GM18907 (cell line): ENCODE measurements at regions not wholly inside any gene's neighbourhood (a gene's known extent, or its start where the extent isn't known, plus 50 kb on each side); places are given as distances from the start of the nearest gene placed in this dataset.

ENCODE experiments used
- ATAC-seq: cut with Tn5 transposase; IDR thresholded peaks from one replicate; pipeline ENCODE4 v1.9.1; 2021; ENCODE audit warnings: mild to moderate bottlenecking, moderate library complexity; ENCODE audit not compliant: unreplicated experiment

- ATAC-seq = no peak
These were observed 1121.7 kb upstream of the PRMT6 start for GRCh38 chr1:105934806-105935205.

- ATAC-seq = no peak
These were observed 1091.6 kb upstream of the PRMT6 start for GRCh38 chr1:105964879-105965278.

- ATAC-seq = no peak
These were observed 1059.0 kb upstream of the PRMT6 start for GRCh38 chr1:105997516-105997915.

- no peak for ATAC-seq
These were observed 1034.1 kb upstream of the PRMT6 start for GRCh38 chr1:106022312-106022902.

GRCh38 chr1:106027871-106028270 is 1028.6 kb upstream of the PRMT6 start:
- ATAC-seq = no peak

GRCh38 chr1:106037526-106037925 is 1018.9 kb upstream of the PRMT6 start:
- ATAC-seq = no peak

- ATAC-seq = no peak
These were observed 1018.2 kb upstream of the PRMT6 start for GRCh38 chr1:106038260-106038659.

- ATAC-seq = no peak
These were observed 1012.5 kb upstream of the PRMT6 start for GRCh38 chr1:106043971-106044370.

GRCh38 chr1:106047210-106047609 is 1009.3 kb upstream of the PRMT6 start:
- no peak for ATAC-seq

GRCh38 chr1:106049595-106049994 is 1006.9 kb upstream of the PRMT6 start:
- ATAC-seq = no peak

- no peak for ATAC-seq
These were observed 1000.6 kb upstream of the PRMT6 start for GRCh38 chr1:106055855-106056254.

GRCh38 chr1:106061586-106062495 is 994.6 kb upstream of the PRMT6 start:
- ATAC-seq = no peak

- ATAC-seq = no peak
These were observed 993.0 kb upstream of the PRMT6 start for GRCh38 chr1:106063510-106063909.

- peak; percentile 83 for ATAC-seq
These were observed 983.4 kb upstream of the PRMT6 start for GRCh38 chr1:106072909-106073600.

GRCh38 chr1:106080608-106081325 is 975.7 kb upstream of the PRMT6 start:
- ATAC-seq = no peak

GRCh38 chr1:106111044-106111443 is 945.4 kb upstream of the PRMT6 start:
- no peak for ATAC-seq

- no peak for ATAC-seq
These were observed 942.6 kb upstream of the PRMT6 start for GRCh38 chr1:106113851-106114250.

GRCh38 chr1:106120789-106121188 is 935.7 kb upstream of the PRMT6 start:
- no peak for ATAC-seq

GRCh38 chr1:106121728-106122127 is 934.7 kb upstream of the PRMT6 start:
- ATAC-seq = no peak

GRCh38 chr1:106134561-106134960 is 921.9 kb upstream of the PRMT6 start:
- no peak for ATAC-seq

GRCh38 chr1:106173101-106173500 is 883.4 kb upstream of the PRMT6 start:
- ATAC-seq = no peak
